MM.1S (cell line): ENCODE measurements at regions not wholly inside any gene's neighbourhood (a gene's known extent, or its start where the extent isn't known, plus 50 kb on each side); places are given as distances from the start of the nearest gene placed in this dataset.

Source experiments
- CTCF ChIP-seq: fragments of 300-600 bp; sonication (generic); IDR thresholded peaks from 2 replicates; pipeline ENCODE4 v1.5.1; 2016; ENCODE audit warnings: antibody characterized with exemption, low read length, mixed read lengths
- EZH2phosphoT487 ChIP-seq: fragments of 300-600 bp; sonication (generic); IDR thresholded peaks from 2 replicates; pipeline ENCODE4 v1.6.1; 2018; ENCODE audit warnings: antibody characterized with exemption, low read length

GRCh38 chr5:120934031-120934430 is 469.9 kb downstream of the PRR16 start:
- TF ChIP-seq CTCF (no peak), EZH2phosphoT487 (no peak)
